ENCODE measurements at regions not wholly inside any gene's neighbourhood (a gene's known extent, or its start where the extent isn't known, plus 50 kb on each side); places are given as distances from the start of the nearest gene placed in this dataset.

DNA sequence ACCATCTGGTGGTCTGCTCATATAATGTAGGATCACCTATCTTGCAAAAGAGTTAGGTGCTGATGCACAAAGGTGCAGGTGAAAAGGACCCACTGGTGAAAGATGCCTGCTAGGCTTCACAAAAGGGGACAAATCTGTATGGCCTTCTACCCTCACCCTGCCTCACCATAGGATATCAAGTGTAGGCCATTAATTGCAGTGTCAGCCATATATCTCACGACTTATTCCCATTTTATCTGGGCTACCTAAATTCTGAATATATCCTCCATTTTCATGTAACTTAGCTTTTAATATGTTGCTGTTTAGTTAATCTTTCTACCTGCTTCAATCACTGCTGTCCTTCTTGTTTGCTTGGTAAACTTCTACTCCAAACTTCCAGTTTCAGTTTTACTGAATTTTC lies 84.2 kb upstream of the DPH5 start:
- H3K4me3 Mint-ChIP-seq: no peak overlapping the region
- 100% methylated on average over 1 of the region's 1 CpG; no CpG with 5 or more reads in 1 of the 2 experiments for WGBS, 2 experiments (ENCODE audit: insufficient coverage in 1 of 2, insufficient read length in 1 of 2)
- Histone ChIP-seq H3K4me1 (ENCODE audit: control insufficient read depth, insufficient read depth, low read length) (no peaks in the 10 kb centered on the region), H3K9me3 (ENCODE audit: control insufficient read depth, low read length) (no peaks in the 10 kb centered on the region), H3K4me3 (ENCODE audit: low read length) (no peak overlapping the region), H3K27ac (ENCODE audit: low read depth, low read length) (no peak overlapping the region), H3K36me3 (ENCODE audit: control insufficient read depth, insufficient read depth, low read length) (no peaks in the 10 kb centered on the region), H3K9ac (ENCODE audit: extremely low read depth, low read length, poor library complexity, severe bottlenecking) (no peak overlapping the region), H3K27me3 (ENCODE audit: control insufficient read depth, insufficient read depth, low read length, poor library complexity, severe bottlenecking) (no peaks in the 10 kb centered on the region)
- no peaks in the 10 kb centered on the region for H3K27me3 Mint-ChIP-seq (ENCODE audit: insufficient read depth)
- no peaks in the 10 kb centered on the region for H3K36me3 Mint-ChIP-seq (ENCODE audit: low read depth)
- peaks cover 4% of the 10 kb centered on the region for H3K4me1 Mint-ChIP-seq
- no peak for TF ChIP-seq CTCF (conservative IDR thresholded peaks at IDR 0.05)
- no peak for DNase-seq
- peaks cover 4% of the 10 kb centered on the region for H3K9me3 Mint-ChIP-seq
- no peak overlapping the region for H3K27ac Mint-ChIP-seq

- 90 to 96% methylated on average over 3 of the region's 3 CpGs for WGBS, 2 experiments (ENCODE audit: insufficient coverage in 1 of 2, insufficient read length in 1 of 2)
- Mint-ChIP-seq H3K36me3 (ENCODE audit: low read depth) (no peaks in the 10 kb centered on the region), H3K9me3 (no peaks in the 10 kb centered on the region), H3K27me3 (ENCODE audit: insufficient read depth) (no peaks in the 10 kb centered on the region), H3K4me1 (peaks cover 4% of the 10 kb centered on the region), H3K4me3 (no peak overlapping the region), H3K27ac (no peak overlapping the region)
- Histone ChIP-seq H3K9me3 (ENCODE audit: control insufficient read depth, low read length) (no peaks in the 10 kb centered on the region), H3K27me3 (ENCODE audit: control insufficient read depth, insufficient read depth, low read length, poor library complexity, severe bottlenecking) (no peaks in the 10 kb centered on the region), H3K9ac (ENCODE audit: extremely low read depth, low read length, poor library complexity, severe bottlenecking) (no peak overlapping the region), H3K4me1 (ENCODE audit: control insufficient read depth, insufficient read depth, low read length) (no peaks in the 10 kb centered on the region), H3K36me3 (ENCODE audit: control insufficient read depth, insufficient read depth, low read length) (no peaks in the 10 kb centered on the region), H3K27ac (ENCODE audit: low read depth, low read length) (no peak overlapping the region), H3K4me3 (ENCODE audit: low read length) (no peak overlapping the region)
- no peak for DNase-seq
- TF ChIP-seq CTCF (conservative IDR thresholded peaks at IDR 0.05): no peak
These were observed 82.5 kb upstream of the DPH5 start for GRCh38 chr1:101108111-101108500.

DNA sequence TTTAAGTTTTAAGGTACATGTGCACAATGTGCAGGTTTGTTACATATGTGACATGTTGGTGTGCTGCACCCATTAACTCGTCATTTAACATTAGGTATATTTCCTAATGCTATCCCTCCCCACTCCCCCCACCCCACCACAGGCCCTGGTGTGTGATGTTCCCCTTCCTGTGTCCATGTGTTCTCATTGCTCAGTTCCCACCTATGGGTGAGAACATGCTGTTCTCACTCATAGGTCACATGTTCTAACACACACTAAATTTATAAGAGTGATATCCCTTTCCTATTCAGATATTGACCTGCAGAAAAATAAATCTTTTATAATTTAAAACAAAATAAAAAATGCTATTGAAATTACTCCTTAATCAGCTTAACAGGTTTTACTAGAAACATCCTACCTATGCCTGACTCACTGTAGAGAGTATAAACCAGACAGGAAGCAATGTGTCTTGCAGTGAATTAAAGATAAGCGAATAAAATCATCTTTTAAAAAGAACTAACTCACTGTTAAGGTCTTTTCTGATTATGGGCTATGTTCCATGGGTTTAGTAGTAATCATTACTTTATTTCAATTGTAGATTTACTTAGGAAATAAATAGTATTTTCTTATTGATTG lies 82.0 kb upstream of the DPH5 start:
- Mint-ChIP-seq H3K4me3 (no peak overlapping the region), H3K4me1 (peaks cover 4% of the 10 kb centered on the region), H3K36me3 (ENCODE audit: low read depth) (no peaks in the 10 kb centered on the region), H3K9me3 (no peaks in the 10 kb centered on the region), H3K27ac (no peak overlapping the region), H3K27me3 (ENCODE audit: insufficient read depth) (no peaks in the 10 kb centered on the region)
- DNase-seq: no peak
- Histone ChIP-seq H3K9me3 (ENCODE audit: control insufficient read depth, low read length) (no peaks in the 10 kb centered on the region), H3K36me3 (ENCODE audit: control insufficient read depth, insufficient read depth, low read length) (no peaks in the 10 kb centered on the region), H3K27ac (ENCODE audit: low read depth, low read length) (no peak overlapping the region), H3K9ac (ENCODE audit: extremely low read depth, low read length, poor library complexity, severe bottlenecking) (no peak overlapping the region), H3K4me3 (ENCODE audit: low read length) (no peak overlapping the region), H3K27me3 (ENCODE audit: control insufficient read depth, insufficient read depth, low read length, poor library complexity, severe bottlenecking) (no peaks in the 10 kb centered on the region), H3K4me1 (ENCODE audit: control insufficient read depth, insufficient read depth, low read length) (no peaks in the 10 kb centered on the region)
- WGBS, 2 experiments (ENCODE audit: insufficient coverage in 1 of 2, insufficient read length in 1 of 2): 92% methylated on average over 2 of the region's 2 CpGs; no CpG with 5 or more reads in 1 of the 2 experiments
- TF ChIP-seq CTCF (conservative IDR thresholded peaks at IDR 0.05): no peak
